SH-SY5Y (cell line): ENCODE measurements at regions not wholly inside any gene's neighbourhood (a gene's known extent, or its start where the extent isn't known, plus 50 kb on each side); places are given as distances from the start of the nearest gene placed in this dataset.

Experiments used
- GATA2 ChIP-seq: IDR thresholded peaks from 2 replicates; pipeline ENCODE4 v1.6.1; 2011; ENCODE audit warnings: mild to moderate bottlenecking, low read depth, low read length
- GATA3 ChIP-seq: IDR thresholded peaks from 2 replicates; pipeline ENCODE4 v1.6.1; 2011; ENCODE audit warnings: low read depth, mild to moderate bottlenecking, low read length, moderate library complexity

GRCh38 chr7:152577339-152577738 lies 98.6 kb downstream of the XRCC2 start:
- TF ChIP-seq GATA2, result no peak
- no peak for TF ChIP-seq GATA3
